Nephron (organoid): ENCODE measurements at regions not wholly inside any gene's neighbourhood (a gene's known extent, or its start where the extent isn't known, plus 50 kb on each side); places are given as distances from the start of the nearest gene placed in this dataset.

Source experiments
- H3K27ac Mint-ChIP-seq, 3 experiments: 2 replicates each; pipeline ENCODE4 v1.8.0; 2020; ENCODE audit warnings: mixed read lengths in 3 of 3, mild to moderate bottlenecking in 2 of 3, moderate library complexity in 1 of 3
- H3K27me3 Mint-ChIP-seq: 2 replicates; pipeline ENCODE4 v1.8.0; 2021; ENCODE audit warnings: low read depth, mild to moderate bottlenecking, moderate library complexity, mixed read lengths
- H3K36me3 Mint-ChIP-seq: 2 replicates; pipeline ENCODE4 v1.8.0; 2020; ENCODE audit warnings: low read depth, mixed read lengths
- H3K4me1 Mint-ChIP-seq: 2 replicates; pipeline ENCODE4 v1.8.0; 2020; ENCODE audit warnings: mixed read lengths
- H3K4me3 Mint-ChIP-seq, 3 experiments: 2 replicates each; pipeline ENCODE4 v1.8.0; 2020; ENCODE audit warnings: mild to moderate bottlenecking in 3 of 3, mixed read lengths in 3 of 3, moderate library complexity in 2 of 3
- H3K9me3 Mint-ChIP-seq: 2 replicates; pipeline ENCODE4 v1.8.0; 2020; ENCODE audit warnings: mixed read lengths
- CTCF ChIP-seq, 3 experiments: fragments of 200-600 bp; sonication (generic); IDR thresholded peaks; one replicate each; pipeline ENCODE4 v1.5.0; 2021; ENCODE audit warnings: antibody characterized with exemption in 3 of 3; ENCODE audit not compliant: unreplicated experiment in 3 of 3

- Mint-ChIP-seq H3K9me3 (peaks cover 6% of the 10 kb centered on the region), H3K27ac (no peak overlapping the region), H3K4me3 (no peak overlapping the region), H3K4me1 (peaks cover 8% of the 10 kb centered on the region), H3K36me3 (peaks cover 60% of the 10 kb centered on the region), H3K27me3 (peaks cover 4% of the 10 kb centered on the region)
- no peak for TF ChIP-seq CTCF (IDR thresholded peaks at IDR 0.05; ENCODE audit: unreplicated experiment in 3 of 3)
Observed at GRCh38 chr17:63376949-63377348, 69.2 kb downstream of the CYB561 start.

DNA sequence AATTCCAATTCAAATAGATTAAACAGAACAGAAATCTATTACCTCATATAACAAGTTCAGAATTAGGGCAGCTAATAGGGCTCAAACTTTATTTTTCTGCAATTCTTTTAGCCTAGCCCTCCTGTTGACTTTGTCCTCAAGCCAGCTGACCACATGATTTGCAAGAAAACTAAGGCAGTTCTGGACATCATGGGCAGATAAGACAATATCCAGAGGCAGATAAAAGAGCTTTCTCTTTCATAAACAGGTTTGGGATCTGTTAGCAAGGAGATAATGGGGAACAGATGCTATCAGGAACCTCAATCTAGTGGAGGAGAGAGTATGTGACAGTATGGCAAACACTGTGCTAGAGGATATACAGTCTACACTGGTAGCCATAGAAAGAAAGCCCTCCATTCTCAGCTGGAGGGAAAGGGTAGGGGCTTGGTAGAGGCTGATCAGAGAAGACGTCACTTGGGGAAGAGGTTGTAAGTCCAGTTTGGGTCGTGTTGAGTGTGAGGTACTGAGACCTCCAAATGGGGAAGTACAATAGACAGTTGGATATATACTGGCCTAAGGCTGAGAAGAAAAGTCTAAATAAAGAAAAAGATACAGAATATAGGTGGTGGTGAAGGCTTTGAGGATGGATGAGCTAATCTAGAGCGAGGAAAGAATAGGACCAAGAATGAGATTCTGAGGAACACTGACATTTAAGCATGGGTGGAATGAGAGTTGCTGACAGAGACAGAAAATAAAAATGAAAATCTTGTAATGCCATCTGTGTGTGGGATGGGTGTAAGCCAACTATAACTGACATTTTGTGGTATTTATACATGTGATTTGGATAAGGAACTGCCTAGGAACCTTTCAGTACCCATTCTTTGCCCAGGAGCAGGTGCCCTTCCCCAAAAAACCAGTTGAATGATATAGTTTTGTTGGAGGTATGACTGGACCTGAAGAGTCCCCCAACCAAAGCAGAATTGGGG lies 67.4 kb downstream of the CYB561 start:
- Mint-ChIP-seq H3K27ac (peak overlapping the region in 1 of 3 experiments; percentile 34), H3K27me3 (peaks cover 4% of the 10 kb centered on the region), H3K4me1 (peaks cover 8% of the 10 kb centered on the region), H3K36me3 (peaks cover 68% of the 10 kb centered on the region), H3K4me3 (no peak overlapping the region), H3K9me3 (peaks cover 6% of the 10 kb centered on the region)
- TF ChIP-seq CTCF (IDR thresholded peaks at IDR 0.05; ENCODE audit: unreplicated experiment in 3 of 3) = no peak

- no peak for TF ChIP-seq CTCF (IDR thresholded peaks at IDR 0.05; ENCODE audit: unreplicated experiment in 3 of 3)
- H3K4me3 Mint-ChIP-seq = no peak overlapping the region
- peaks cover 4% of the 10 kb centered on the region for H3K27me3 Mint-ChIP-seq
- H3K27ac Mint-ChIP-seq = no peak overlapping the region
- peaks cover 8% of the 10 kb centered on the region for H3K4me1 Mint-ChIP-seq
- H3K9me3 Mint-ChIP-seq = peaks cover 6% of the 10 kb centered on the region
- peaks cover 63% of the 10 kb centered on the region for H3K36me3 Mint-ChIP-seq
Observed at GRCh38 chr17:63379636-63380035, 66.5 kb downstream of the CYB561 start.

GRCh38 chr17:63381101-63381729 lies 64.9 kb downstream of the CYB561 start:
- peak overlapping the region in 1 of 3 experiments; percentile 27 for H3K27ac Mint-ChIP-seq

DNA sequence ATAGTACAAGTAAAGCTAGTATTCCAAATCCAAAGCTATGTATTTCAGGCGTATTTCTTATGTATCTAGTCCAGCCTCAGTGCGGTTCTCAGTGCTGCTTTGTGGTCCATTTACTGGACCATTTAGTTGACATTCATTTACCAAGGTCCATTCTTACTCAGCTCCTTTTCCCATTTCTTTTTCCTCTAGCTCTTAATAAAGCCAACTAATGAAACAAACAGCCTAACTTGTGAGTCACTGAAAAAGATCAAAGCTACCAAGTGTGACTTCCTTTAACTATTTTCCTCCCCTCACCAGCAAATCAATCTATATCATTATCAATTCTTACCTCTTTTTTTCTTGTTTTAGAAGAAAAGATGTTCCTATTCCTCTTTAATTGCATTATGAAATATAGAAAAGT lies 64.0 kb downstream of the CYB561 start:
- no peak for TF ChIP-seq CTCF (IDR thresholded peaks at IDR 0.05; ENCODE audit: unreplicated experiment in 3 of 3)
- H3K9me3 Mint-ChIP-seq = peaks cover 5% of the 10 kb centered on the region
- peaks cover 8% of the 10 kb centered on the region for H3K4me1 Mint-ChIP-seq
- H3K4me3 Mint-ChIP-seq = no peak overlapping the region
- H3K27me3 Mint-ChIP-seq = peaks cover 4% of the 10 kb centered on the region
- no peak overlapping the region for H3K27ac Mint-ChIP-seq
- peaks cover 49% of the 10 kb centered on the region for H3K36me3 Mint-ChIP-seq

More at GRCh38 chr17:63381101-63381729, 64.9 kb downstream of the CYB561 start:
- Mint-ChIP-seq H3K4me1 (peaks cover 8% of the 10 kb centered on the region), H3K4me3 (no peak overlapping the region), H3K27me3 (peaks cover 4% of the 10 kb centered on the region), H3K9me3 (peaks cover 6% of the 10 kb centered on the region), H3K36me3 (peaks cover 54% of the 10 kb centered on the region)
- no peak for TF ChIP-seq CTCF (IDR thresholded peaks at IDR 0.05; ENCODE audit: unreplicated experiment in 3 of 3)
